ENCODE measurements at regions not wholly inside any gene's neighbourhood (a gene's known extent, or its start where the extent isn't known, plus 50 kb on each side); places are given as distances from the start of the nearest gene placed in this dataset.

GRCh38 chr19:28887920-28888618 is 324.9 kb downstream of the UQCRFS1 start:
- BruUV-seq (replicated peaks) = no TSS peak

More at GRCh38 chr19:28887920-28888618, 324.9 kb downstream of the UQCRFS1 start:
- ChIA-PET CTCF (no interaction called here), POLR2A (no interaction called here)
- TF ChIP-seq EZH2 (IDR thresholded peaks at IDR 0.05; ENCODE audit: borderline replicate concordance, low read depth, low read length, severe bottlenecking) = no peak
- no peak for TF ChIP-seq POLR2A (IDR thresholded peaks at IDR 0.05; ENCODE audit: low read depth, low read length)
- no peak for TF ChIP-seq CTCF (IDR thresholded peaks at IDR 0.05; ENCODE audit: extremely low read depth in 1 of 2, insufficient read depth in 1 of 2, low read depth in 1 of 2, low read length in 2 of 2)
- TF ChIP-seq POLR2AphosphoS5 (IDR thresholded peaks at IDR 0.05; ENCODE audit: insufficient read depth, low read depth, low read length) = no peak
- no peak for TF ChIP-seq GATA2 (IDR thresholded peaks at IDR 0.05; ENCODE audit: insufficient read depth, insufficient read length, low read depth, low read length)
- TF ChIP-seq MAX (IDR thresholded peaks at IDR 0.05; ENCODE audit: insufficient read depth, insufficient read length) = no peak
- TF ChIP-seq MYC (IDR thresholded peaks at IDR 0.05; ENCODE audit: low read depth, low read length) = no peak
- H3K9me3 ChIP-seq (replicated peaks; ENCODE audit: control insufficient read depth, insufficient read depth, low read length) = no peaks in the 10 kb centered on the region
- H3K4me2 ChIP-seq (ENCODE audit: insufficient read depth, low read length) = no peak overlapping the region
- intact Hi-C loops (cut with micrococcal nuclease) = no loop called here
- H3K9ac ChIP-seq (replicated peaks; ENCODE audit: extremely low read depth, insufficient read depth, low read length) = no peak overlapping the region
- H3K36me3 ChIP-seq (ENCODE audit: control insufficient read depth in 2 of 2, extremely low read depth in 1 of 2, insufficient read depth in 2 of 2, low read length in 2 of 2) = no peaks in the 10 kb centered on the region
- H3K27ac ChIP-seq (ENCODE audit: insufficient read depth, low read depth, low read length) = no peak overlapping the region
- H3K9me1 ChIP-seq (replicated peaks; ENCODE audit: control insufficient read depth, extremely low read depth, insufficient read depth, low read length) = no peaks in the 10 kb centered on the region
- no peak overlapping the region for H2AFZ ChIP-seq (ENCODE audit: low read depth, low read length)
- no peaks in the 10 kb centered on the region for H3K4me1 ChIP-seq (ENCODE audit: control insufficient read depth, extremely low read depth, insufficient read depth, low read length)
- no peak for FAIRE-seq
- no peak for DNase-seq (ENCODE audit: low read depth, low spot score)
- no peak overlapping the region for H3K4me3 ChIP-seq (replicated peaks in 1 of 3; ENCODE audit: insufficient read depth in 1 of 3, low read depth in 1 of 3, low read length in 3 of 3)
- no peaks in the 10 kb centered on the region for H3K27me3 ChIP-seq (ENCODE audit: control insufficient read depth in 2 of 2, insufficient read depth in 2 of 2, low read length in 2 of 2)
- no peaks in the 10 kb centered on the region for H4K20me1 ChIP-seq (replicated peaks; ENCODE audit: control insufficient read depth, extremely low read depth, insufficient read depth, low read length)
- dilution Hi-C loops (cut with MboI; ENCODE audit: extremely low pct_ligation_motif_present, low sequenced_read_pairs) = no loop called here
- H3K79me2 ChIP-seq (ENCODE audit: control insufficient read depth, insufficient read depth, low read length) = no peaks in the 10 kb centered on the region

All from endothelial cell of umbilical vein (primary cell).